Esophagus squamous epithelium (tissue), 4 donors: ENCODE measurements at regions not wholly inside any gene's neighbourhood (a gene's known extent, or its start where the extent isn't known, plus 50 kb on each side); places are given as distances from the start of the nearest gene placed in this dataset.

Experiments used
- POLR2A ChIP-seq, 4 donors: fragments of 450-650 bp; IDR thresholded peaks; one replicate each; pipeline ENCODE4 v1.6.1; 2017; ENCODE audit warnings: antibody characterized with exemption in 4 of 4, mild to moderate bottlenecking in 4 of 4, moderate library complexity in 3 of 4
- TF ChIP-seq, protein P1 (sequence below), 6 experiments: fragments of 450-650 bp in 4 of 6; fragments of 200-600 bp in 2 of 6; sonication (generic) in 2 of 6; IDR thresholded peaks; one replicate each; pipeline ENCODE4 v1.5.1; 2016 to 2019; ENCODE audit warnings: antibody characterized with exemption in 6 of 6, mild to moderate bottlenecking in 4 of 6, moderate library complexity in 4 of 6

DNA sequence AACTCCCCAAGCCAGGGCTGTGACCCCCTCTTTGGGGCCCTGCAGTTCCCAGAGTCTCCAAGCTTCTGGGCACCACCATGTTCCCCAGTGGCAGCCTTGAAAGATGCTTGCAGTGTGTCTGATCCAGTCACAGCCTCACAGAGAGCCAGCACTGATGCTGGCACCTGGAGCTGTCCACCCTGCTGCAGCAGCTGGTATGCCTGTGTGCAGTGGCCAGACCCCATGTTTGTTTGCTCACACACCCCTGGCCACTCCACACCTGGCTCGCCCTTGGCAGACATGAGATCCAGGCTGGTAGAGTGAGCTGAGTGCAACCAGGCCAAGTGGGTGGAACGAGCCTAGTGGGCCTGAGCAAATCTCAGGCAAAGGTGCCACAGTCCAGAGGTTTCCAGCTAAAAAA is 106.0 kb downstream of the C9orf50 start:
- TF ChIP-seq POLR2A (IDR thresholded peaks at IDR 0.05) = no peak
- TF ChIP-seq, protein P1, sequence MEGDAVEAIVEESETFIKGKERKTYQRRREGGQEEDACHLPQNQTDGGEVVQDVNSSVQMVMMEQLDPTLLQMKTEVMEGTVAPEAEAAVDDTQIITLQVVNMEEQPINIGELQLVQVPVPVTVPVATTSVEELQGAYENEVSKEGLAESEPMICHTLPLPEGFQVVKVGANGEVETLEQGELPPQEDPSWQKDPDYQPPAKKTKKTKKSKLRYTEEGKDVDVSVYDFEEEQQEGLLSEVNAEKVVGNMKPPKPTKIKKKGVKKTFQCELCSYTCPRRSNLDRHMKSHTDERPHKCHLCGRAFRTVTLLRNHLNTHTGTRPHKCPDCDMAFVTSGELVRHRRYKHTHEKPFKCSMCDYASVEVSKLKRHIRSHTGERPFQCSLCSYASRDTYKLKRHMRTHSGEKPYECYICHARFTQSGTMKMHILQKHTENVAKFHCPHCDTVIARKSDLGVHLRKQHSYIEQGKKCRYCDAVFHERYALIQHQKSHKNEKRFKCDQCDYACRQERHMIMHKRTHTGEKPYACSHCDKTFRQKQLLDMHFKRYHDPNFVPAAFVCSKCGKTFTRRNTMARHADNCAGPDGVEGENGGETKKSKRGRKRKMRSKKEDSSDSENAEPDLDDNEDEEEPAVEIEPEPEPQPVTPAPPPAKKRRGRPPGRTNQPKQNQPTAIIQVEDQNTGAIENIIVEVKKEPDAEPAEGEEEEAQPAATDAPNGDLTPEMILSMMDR (IDR thresholded peaks at IDR 0.05) = no peak
